ENCODE measurements at regions not wholly inside any gene's neighbourhood (a gene's known extent, or its start where the extent isn't known, plus 50 kb on each side); places are given as distances from the start of the nearest gene placed in this dataset.

DNA sequence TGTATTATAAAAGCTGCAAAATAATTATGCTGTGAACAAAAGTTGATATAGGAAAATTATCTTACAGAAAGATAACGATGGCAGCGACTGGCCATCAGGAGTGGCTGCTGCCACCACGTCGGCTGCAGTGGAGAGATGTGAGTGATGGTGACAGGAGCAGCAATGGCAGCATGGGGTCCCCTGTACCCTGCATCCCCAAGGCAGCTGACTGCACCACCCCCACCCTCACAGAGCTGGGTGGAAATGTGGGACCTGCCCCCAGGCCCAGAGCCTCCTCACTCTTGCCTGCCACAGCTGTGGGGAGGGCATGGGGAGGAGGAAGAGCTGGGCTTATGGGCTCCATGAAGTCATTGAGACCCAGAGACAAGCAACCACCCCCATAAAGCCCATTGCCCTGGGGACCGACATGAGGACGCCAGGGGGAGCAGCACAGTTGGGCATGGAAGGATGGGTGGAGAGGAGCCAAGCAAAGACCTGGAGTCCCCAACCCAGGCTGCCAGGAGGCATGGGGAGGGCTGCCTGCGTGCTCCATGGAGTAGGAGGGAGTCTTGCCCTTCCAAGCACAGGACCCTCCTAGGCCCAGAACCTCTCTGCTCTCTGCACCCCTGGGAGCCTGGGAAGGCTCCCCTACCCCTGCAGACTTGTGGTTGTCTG, 1090.5 kb downstream of the PCDH18 start (continued):
- TF ChIP-seq, protein P1, sequence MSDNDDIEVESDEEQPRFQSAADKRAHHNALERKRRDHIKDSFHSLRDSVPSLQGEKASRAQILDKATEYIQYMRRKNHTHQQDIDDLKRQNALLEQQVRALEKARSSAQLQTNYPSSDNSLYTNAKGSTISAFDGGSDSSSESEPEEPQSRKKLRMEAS (IDR thresholded peaks at IDR 0.05) = no peak

DNA sequence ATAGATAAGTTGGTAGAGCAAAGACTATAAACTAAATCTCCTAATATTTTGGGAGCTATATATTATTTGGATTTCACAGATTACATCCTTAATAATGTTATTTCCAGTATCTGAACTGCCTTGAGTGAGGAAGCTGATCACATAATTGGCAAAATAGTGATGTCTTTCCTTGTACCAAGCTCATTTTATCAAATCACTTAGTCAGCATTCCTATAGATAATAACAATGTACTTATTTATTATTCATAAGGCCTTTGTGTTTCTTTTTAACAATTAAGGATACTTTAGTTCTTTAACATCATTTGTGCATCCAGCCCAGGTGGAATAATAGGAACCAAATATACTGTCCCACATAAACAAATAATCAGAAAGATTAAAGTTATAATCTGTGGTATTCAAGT, 1093.6 kb downstream of the PCDH18 start:
- H3K4me3 ChIP-seq (replicated peaks in 1 of 2; ENCODE audit: low read depth in 1 of 2, low read length in 2 of 2) = no peak overlapping the region
- H3K79me2 ChIP-seq (ENCODE audit: insufficient read depth, low read length) = no peaks in the 10 kb centered on the region
- ATAC-seq = no peak
- intact Hi-C loops (cut with micrococcal nuclease) = no loop called here
- DNase-seq (ENCODE audit: low read depth, low spot score) = no peak
- H3K27me3 ChIP-seq (ENCODE audit: insufficient read depth, low read length) = no peaks in the 10 kb centered on the region
- H4K20me1 ChIP-seq (ENCODE audit: insufficient read depth) = no peaks in the 10 kb centered on the region; the same call in 1 of the 2 replicates
- ChIA-PET RAD21 (ENCODE audit: low non-redundant PET in 1 of 2, low total read pairs in 2 of 2, uncharacterized antibody in 2 of 2, unreplicated experiment in 2 of 2) (no interaction called here), POLR2A (no interaction called here), CTCF (no interaction called here)
- H3K9me3 ChIP-seq (ENCODE audit: control insufficient read depth in 1 of 2, insufficient read depth in 1 of 2, low read depth in 1 of 2, low read length in 2 of 2) = no peaks in the 10 kb centered on the region
- BruUV-seq (replicated peaks) = no TSS peak
- no peak overlapping the region for H3K9ac ChIP-seq (ENCODE audit: low read length)
- H3K4me1 ChIP-seq (ENCODE audit: control insufficient read depth in 1 of 2, insufficient read depth in 2 of 2, low read length in 2 of 2) = no peaks in the 10 kb centered on the region
- no peak overlapping the region for H3K4me2 ChIP-seq (ENCODE audit: low read length)
- no peaks in the 10 kb centered on the region for H3K36me3 ChIP-seq (ENCODE audit: control insufficient read depth in 1 of 2, insufficient read depth in 2 of 2, low read length in 2 of 2)
- H3K9me2 ChIP-seq (ENCODE audit: insufficient read depth) = no peaks in the 10 kb centered on the region
- no peak overlapping the region for H2AFZ ChIP-seq (ENCODE audit: low read depth, low read length, poor library complexity, severe bottlenecking)
- no peak overlapping the region for H3K27ac ChIP-seq (ENCODE audit: low read depth, low read length)
- no peak for TF ChIP-seq ELF1 (IDR thresholded peaks at IDR 0.05; ENCODE audit: borderline replicate concordance, low read depth)
- no peak for TF ChIP-seq RAD21 (IDR thresholded peaks at IDR 0.05; ENCODE audit: low read depth)
- TF ChIP-seq SP1 (IDR thresholded peaks at IDR 0.05; ENCODE audit: low read depth) = no peak
- TF ChIP-seq, protein P2, sequence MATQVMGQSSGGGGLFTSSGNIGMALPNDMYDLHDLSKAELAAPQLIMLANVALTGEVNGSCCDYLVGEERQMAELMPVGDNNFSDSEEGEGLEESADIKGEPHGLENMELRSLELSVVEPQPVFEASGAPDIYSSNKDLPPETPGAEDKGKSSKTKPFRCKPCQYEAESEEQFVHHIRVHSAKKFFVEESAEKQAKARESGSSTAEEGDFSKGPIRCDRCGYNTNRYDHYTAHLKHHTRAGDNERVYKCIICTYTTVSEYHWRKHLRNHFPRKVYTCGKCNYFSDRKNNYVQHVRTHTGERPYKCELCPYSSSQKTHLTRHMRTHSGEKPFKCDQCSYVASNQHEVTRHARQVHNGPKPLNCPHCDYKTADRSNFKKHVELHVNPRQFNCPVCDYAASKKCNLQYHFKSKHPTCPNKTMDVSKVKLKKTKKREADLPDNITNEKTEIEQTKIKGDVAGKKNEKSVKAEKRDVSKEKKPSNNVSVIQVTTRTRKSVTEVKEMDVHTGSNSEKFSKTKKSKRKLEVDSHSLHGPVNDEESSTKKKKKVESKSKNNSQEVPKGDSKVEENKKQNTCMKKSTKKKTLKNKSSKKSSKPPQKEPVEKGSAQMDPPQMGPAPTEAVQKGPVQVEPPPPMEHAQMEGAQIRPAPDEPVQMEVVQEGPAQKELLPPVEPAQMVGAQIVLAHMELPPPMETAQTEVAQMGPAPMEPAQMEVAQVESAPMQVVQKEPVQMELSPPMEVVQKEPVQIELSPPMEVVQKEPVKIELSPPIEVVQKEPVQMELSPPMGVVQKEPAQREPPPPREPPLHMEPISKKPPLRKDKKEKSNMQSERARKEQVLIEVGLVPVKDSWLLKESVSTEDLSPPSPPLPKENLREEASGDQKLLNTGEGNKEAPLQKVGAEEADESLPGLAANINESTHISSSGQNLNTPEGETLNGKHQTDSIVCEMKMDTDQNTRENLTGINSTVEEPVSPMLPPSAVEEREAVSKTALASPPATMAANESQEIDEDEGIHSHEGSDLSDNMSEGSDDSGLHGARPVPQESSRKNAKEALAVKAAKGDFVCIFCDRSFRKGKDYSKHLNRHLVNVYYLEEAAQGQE (IDR thresholded peaks at IDR 0.05; ENCODE audit: low read depth) = no peak
- TF ChIP-seq EZH2 (IDR thresholded peaks at IDR 0.05) = no peak
- TF ChIP-seq ZFX (IDR thresholded peaks at IDR 0.05) = no peak
- no peak for TF ChIP-seq FOSL1 (IDR thresholded peaks at IDR 0.05; ENCODE audit: low read depth)
- TF ChIP-seq, protein P3, sequence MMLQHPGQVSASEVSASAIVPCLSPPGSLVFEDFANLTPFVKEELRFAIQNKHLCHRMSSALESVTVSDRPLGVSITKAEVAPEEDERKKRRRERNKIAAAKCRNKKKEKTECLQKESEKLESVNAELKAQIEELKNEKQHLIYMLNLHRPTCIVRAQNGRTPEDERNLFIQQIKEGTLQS (IDR thresholded peaks at IDR 0.05) = no peak
- TF ChIP-seq CEBPB (IDR thresholded peaks at IDR 0.05; ENCODE audit: low read depth) = no peak
- TF ChIP-seq, protein P4, sequence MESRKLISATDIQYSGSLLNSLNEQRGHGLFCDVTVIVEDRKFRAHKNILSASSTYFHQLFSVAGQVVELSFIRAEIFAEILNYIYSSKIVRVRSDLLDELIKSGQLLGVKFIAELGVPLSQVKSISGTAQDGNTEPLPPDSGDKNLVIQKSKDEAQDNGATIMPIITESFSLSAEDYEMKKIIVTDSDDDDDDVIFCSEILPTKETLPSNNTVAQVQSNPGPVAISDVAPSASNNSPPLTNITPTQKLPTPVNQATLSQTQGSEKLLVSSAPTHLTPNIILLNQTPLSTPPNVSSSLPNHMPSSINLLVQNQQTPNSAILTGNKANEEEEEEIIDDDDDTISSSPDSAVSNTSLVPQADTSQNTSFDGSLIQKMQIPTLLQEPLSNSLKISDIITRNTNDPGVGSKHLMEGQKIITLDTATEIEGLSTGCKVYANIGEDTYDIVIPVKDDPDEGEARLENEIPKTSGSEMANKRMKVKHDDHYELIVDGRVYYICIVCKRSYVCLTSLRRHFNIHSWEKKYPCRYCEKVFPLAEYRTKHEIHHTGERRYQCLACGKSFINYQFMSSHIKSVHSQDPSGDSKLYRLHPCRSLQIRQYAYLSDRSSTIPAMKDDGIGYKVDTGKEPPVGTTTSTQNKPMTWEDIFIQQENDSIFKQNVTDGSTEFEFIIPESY (IDR thresholded peaks at IDR 0.05; ENCODE audit: extremely low read depth, insufficient replicate concordance, low read length) = no peak
- no peak for TF ChIP-seq SIN3A (IDR thresholded peaks at IDR 0.05; ENCODE audit: low read depth)
- no peak for TF ChIP-seq YY1 (IDR thresholded peaks at IDR 0.05; ENCODE audit: extremely low read depth, insufficient replicate concordance, low read depth, low read length)

All from HCT116 (cell line).